ENCODE measurements at regions not wholly inside any gene's neighbourhood (a gene's known extent, or its start where the extent isn't known, plus 50 kb on each side); places are given as distances from the start of the nearest gene placed in this dataset.

DNA sequence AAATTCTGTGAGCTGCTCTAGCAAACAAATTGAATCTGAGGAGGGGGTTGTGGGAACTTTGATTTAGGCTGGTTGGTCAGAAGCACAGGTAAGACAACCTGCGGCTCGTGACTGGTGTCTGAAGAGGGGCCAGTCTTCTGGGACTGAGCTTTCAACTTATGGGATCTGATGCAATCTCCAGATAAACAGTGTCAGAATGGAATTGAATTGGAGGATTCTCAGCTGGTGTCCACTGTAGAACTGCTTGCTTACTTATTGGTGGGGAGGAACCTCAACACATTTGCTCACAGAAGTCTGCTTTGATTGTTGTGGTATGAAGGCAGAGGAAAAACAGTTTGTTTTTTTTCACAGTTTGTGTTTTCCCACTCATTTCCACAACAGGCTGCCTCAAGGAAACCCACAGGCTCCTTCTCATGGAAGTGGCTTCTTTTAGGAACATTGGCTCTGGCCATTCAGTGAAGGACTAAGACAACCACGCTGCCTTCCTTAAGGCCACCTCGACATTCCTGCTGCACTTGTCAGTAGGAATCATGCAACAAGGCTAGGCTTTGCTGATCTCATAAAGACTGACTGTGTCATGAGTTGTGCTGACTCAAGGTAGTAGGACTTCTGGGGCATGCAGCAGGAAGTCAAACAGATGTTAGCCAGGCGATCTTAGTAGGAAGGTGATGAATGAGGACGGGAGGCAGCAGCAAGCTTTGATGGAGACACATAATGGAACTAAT is 104.7 kb downstream of the TSN start:
- no peak for DNase-seq

DNA sequence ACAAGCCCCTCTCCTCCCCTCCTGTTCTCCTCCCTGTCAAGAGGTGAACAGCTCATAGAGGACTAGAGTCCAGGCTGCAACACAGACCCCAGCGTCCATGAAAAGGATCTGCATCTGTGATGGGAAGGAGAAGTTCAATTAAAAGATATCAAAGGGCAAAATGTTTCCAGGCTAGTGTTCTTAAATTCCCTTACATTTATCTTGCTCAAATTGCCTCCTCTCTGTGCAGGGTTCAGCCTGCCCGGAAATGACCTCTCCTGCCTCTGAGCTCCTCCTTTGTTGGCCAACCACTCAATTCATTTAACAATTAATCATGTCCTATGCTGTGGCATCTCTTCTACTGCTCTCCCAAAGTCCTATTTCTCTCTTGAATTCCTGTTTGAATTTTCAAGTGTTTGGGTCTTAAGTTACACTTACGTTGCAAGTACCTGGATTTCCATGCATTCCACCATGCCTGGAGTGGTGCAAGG is 105.3 kb downstream of the TSN start:
- no peak for DNase-seq

DNA sequence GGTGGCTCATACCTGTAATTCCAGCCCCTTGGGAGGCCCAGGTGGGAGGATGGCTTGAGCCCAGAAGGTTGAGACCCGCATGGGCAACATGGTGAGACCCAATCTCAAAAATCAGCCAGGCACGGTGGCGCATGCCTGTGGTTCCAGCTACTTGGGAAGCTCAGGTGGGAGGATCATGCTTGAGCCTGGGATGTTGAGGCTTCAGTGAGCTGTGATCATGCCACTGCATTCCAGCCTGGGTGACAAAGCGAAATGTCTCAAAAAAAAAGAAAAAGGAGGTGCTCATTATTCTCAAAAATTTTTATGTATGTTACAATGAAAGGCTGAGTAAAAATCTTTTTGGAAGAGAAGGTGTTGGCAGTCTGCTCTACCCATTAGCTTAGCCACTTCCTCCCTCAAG is 106.8 kb downstream of the TSN start:
- no peak for DNase-seq

DNA sequence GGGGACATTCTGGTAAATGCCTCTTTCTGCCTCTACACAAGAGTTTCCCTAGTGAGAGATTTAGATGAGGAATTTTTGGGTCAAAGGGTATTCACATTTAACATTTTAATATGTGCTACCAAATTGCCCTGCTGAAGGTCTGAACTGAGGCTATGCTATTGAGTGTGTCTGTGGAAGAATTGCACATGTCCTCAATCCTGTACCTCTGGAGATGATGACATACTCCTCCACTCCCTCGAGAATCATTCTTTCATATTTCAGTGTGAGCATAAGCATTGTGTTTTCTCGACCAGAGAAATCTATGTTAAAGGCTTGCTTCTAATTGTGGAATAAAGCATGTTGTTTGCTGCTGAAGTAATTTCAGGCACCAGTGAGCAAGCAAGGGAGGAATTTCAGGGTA is 110.5 kb downstream of the TSN start:
- DNase-seq, result no peak

DNA sequence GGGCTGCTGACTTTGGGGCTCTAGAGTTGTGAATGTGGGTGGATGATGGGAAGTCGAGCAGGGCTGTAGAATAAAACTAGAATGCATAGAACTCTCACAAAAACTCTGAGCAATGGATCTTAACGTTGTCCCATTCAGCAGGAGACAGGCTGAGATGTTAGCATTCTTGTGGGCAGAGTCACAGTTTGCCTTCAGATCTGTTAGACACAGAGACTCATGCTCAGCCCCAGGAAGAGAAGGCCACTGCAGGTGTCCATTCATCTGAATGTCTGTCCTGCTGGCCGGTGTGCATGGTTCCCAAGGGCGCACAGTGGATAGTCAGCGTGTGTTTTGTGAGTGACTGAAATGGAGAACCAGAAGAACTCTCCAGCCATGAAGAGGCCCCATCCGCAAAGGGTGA is 111.3 kb downstream of the TSN start:
- no peak for DNase-seq

DNA sequence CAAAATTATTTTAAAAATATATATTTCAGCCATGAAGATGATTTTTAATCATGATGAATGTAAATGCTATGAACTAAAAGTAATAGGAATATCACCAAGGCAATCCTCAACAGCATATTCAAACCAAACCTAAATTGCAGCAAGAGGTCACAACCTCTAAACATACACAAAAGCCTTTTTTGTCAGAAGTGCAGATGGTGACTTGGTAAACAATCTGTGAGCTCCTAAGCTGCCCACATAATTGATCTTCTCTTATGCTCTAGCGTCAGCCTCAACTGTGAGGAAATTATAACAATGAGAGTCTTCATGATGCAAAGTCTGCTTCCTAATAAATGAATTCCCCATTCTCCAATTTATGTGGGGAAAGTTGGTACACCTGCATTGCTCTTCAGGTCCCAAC is 113.2 kb downstream of the TSN start:
- no peak for DNase-seq

DNA sequence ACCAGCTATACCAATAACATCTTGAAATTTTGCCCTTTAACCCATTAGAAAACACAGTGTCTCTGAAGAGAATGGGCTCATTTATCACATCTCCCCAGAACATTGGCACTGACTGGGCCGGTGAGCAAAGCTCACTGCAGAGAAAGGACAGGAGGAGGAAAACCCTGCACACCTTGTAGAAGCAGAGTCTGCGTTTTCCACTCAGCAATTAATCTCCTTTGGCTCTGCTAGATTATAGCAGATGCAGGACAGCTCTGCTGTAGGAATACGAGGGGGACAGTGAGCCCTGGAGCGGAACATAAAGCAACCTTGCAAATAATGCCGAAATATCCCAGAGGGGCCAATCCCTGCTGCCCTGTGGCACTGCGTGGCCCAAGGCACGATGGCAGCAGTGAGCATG is 113.9 kb downstream of the TSN start:
- DNase-seq, result no peak

DNA sequence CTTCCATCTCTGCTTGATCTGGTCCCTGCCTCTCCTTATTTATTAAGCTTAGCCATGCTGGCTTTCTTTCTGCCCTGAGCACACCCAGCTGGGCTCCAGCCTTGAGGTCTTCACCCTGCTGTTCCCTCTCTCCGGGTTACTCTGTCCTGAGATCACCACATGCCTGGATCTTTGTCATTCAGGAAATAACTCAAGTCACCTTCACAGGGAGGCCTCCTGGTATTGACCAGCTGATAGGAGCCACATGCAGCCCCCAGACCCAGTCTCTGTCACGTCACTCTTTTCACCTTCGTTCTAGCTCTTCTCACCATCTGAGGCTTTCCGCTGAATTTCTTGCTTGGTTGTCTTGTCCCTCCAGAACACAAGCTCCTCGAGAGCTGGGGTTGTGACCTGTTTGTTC is 114.4 kb downstream of the TSN start:
- no peak for DNase-seq

DNA sequence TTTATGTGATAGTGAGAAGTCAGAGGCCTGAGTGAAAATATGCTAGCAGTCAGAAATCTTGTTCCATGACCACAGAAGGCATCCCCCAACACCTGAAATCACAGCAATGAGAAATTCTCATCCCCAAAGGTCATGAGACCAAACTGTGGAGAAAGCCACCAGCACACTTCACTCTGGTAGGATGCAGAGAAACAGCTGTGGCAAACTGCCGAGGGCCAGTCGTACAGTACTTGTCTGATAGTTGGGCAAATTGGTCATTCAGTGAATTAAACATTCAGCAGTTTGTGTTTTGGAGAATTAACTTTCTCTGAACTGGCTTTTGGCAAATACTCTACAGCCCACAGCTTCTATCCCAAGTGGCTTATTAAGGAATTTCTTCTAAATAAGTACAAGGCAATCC is 117.2 kb downstream of the TSN start:
- no peak for DNase-seq

DNA sequence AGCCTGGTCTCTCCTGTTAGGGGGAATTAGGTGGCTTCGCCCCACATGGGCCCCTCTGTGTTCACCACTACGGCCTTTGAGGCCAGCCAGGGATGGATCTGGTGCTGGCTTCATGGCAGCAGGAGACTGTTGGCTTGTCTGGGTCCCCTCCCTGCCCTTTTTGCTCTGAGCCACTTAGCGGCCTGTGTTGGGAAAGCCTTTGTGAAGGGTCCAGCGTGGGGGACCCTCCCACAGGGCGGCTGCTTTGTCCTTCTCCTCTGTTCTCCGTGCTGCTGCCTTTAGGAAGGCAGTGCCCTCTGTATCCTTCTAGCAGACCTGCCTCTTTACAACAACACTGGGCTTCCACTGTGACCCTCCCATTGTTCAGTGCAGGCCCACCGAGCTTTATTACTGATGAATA is 118.4 kb downstream of the TSN start:
- no peak for DNase-seq

DNA sequence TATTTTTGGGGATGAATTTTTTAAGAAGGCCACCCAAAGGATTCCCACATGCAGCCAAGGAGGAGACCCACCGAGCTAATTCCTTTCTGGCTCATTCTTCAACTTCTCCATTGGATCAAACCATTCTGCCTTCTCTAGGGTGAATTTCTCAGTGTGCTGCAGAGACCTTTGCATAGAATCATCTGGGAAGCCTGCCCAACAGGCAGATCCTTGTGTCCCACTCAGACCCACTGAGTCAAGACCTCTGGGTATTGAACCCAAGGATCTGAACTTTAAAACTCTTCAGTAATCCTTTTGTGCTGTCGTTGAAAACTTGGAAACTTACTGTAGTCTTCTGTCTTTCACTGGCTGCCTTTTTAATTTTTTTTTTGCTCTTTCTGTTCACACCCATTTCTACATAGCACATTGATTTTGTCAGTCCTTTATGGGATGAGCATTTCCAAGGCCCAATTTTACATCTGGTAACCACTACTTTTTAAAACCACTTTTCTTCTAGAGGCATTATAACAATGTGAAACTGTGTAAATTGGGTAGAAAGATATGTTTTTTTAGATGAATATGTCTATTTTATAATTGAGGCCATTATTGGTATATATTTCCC is 120.2 kb downstream of the TSN start:
- no peak for DNase-seq

DNA sequence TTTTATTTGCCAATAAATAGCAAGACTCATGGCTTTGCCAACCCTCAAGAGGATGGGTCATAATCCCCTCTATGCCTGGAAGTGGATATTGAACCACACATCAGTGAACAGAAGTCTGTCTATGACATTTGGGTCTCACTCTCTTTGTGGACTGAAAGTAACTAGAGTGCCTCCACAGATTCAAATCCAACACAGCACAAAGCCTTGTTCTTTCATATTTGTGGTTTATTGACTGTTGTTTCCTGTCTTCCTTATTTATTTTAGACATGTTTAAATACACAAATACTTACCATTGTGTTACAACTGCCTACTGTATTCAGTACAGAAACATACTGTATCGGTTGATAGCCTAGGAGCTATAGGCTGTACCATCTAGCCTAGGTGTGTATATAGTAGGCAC is 121.9 kb downstream of the TSN start:
- DNase-seq, result no peak

DNA sequence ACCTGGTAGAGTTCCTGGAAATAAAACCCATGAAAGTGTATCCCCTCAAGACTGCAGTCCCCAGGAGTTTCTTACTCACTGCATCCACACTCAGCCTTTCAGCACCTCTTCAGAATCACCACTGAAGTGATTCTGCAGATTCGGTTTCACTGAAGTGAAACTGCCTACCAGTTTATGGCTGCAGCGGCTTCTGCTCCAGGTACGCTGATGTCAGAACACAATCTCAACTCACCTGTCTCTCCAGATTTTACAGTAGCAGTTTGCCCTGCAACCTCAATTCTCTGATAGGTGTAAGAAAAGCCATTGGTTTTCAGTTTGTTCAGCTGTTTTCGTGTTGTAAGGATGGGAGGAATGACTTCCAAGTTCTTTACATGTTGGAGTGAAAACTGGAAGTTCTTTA is 124.8 kb downstream of the TSN start:
- DNase-seq, result no peak

DNA sequence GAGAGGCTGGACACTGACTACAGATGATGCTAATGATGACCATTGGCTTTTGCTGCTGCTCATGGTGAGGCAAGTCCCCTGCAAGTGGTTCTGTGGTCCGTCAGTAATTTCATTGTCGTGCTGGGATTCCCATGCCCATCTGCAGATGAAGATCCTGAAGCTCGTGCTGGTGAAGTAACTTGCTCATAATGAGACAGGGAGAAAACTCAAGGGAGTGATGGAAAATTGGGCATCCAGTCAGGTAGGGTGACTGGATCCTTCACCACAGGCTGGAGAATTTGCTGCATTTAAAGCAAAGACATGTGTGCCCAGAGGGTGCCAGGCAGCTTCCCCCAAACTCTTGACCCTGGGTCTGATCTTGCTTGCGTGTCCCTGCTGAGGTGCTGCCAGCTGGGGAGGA is 125.6 kb downstream of the TSN start:
- DNase-seq, result no peak

DNA sequence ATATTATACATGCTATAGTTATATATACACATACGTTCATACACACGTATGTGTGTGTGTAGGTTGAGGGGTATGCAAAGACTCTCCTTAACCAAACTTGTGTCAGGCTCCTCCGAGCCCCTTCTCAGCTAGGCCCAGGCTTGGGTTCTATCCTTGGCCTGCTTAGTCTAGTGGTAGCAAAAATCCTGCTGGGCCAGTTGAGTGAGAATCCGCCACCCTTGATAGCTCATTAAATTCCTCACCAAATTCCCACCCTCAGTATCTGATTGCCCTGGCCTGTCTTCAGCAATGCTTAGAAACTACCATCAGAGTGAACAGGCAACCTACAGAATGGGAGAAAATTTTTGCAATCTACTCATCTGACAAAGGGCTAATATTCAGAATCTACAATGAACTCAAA is 126.5 kb downstream of the TSN start:
- DNase-seq, result no peak

DNA sequence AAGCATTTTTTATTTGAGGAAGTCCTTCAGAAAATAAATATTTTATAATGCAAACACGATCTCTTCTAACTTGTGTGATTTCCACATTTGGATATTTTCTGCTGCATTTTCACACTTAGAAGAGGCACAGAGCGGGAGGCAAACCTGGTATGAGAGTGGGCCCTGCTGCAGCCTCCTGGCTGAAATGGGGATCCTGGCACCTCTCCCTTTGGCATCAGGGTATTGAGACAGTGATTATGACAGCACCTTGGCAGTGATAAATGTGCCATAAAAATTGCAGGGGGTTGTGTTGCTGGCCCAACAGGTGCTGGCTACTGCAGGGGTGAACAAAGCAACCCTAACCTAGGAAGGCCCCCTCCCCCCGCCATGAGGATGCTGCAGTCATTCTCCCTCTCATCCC is 128.6 kb downstream of the TSN start:
- DNase-seq, result no peak

DNA sequence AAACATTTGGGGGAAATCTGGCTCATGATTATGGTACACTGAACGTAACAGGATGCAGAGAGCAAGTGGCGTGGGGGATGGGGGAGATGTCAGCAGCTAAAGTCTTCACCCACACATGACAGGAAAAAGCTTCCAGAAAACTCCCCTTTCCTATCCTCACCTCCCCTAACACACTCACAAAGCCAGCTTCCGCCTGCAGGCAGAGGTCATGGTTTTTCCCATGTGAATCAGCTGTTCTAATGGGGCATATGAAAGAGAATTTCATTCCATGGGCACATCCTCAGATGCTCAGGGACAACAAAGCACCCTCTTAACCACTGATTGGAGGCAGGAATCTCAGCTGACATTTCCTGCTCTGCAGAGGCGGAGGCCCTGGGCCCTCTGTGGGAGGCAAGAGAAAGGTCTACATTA is 129.1 kb downstream of the TSN start:
- no peak for DNase-seq

DNA sequence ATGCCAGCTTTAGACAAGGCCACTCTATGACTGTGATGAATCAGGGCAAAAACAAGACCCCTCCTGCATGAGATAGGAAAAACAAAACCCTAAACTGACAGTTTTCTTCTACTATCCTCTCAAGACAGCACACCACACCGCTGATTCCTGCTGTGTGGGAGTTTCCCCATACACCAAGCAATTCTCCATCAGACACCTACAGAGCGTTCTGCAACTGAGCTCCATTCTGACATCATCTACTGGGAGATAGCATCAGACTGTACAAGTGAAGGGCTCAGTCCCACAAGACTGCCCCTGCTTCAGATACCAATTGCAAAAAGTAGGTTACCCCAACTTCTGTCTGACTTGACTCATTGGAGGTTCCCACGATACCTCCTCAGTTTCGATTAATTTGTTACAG is 130.6 kb downstream of the TSN start:
- no peak for DNase-seq

DNA sequence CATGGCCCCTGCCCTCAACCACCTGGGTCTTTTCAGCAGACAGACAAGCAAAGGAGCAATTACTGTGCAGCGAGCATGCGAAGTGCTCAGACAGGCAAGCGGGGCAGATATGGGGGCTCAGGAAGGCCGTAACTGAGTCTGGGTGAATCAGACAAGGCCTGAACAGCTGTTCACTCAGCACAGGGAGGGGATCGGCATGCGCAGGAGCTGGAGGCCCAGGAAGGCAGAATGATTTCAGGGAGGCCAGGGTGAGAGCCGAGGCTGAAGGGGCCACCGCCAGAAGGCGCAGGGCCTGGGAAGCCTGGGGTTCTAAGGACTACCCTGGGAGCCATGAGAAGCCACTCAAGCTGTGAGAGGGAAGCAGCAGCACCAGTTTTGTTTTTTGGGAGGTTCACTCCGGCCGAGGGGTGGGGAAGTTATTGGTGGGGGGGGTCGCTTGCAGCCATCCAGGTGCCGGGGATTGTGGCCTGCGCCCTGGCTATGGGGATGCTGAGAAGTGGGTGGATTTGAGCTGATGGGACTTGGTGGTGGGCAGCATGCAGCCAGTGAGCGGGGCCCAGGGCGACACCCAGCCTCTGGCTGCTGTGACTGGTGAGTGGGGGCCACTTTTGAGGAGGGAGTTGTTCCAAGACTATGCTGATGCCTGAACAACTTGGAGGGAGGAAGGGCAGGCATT is 132.2 kb downstream of the TSN start:
- DNase-seq, result no peak

DNA sequence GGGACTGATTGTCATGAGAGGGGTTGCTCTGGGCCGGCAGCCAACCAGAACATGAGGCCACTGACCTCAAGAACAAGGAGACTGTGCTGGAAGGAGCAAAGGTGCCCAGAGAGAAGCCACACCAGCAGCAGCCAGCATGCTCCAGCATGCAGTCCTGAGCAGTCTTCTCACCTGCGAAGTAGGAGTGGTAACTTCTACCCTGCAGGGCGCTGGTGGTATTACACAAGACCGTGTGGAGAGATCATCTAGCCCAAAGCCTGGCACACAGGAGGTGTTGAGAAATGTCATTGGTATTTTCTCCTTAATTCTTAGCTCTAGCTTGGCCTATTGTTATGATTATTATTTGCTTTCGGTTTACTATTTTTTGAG is 132.7 kb downstream of the TSN start:
- peak in 4 of 51 donors; percentile 5 to 54 (median 24) for DNase-seq

DNA sequence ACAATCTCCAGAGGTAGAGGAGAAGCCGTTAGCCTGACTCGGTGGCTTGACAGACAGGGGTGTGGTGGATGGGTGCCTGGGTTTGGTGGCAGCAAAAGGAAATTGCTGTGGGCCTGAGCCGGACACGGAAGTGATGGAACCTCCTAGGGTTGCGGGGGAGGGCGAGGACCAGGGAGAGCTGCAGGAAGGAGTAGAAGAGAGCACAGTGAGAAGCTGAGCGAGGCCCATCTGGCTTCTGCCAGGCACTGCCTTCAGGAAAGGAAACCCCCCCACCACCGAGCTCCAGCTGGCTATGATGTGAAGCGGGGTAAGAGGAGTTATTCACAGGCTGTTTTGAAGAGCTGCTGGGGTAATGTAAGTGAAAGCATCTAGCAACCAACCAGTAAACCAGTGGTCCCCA is 134.6 kb downstream of the TSN start:
- DNase-seq, result no peak

DNA sequence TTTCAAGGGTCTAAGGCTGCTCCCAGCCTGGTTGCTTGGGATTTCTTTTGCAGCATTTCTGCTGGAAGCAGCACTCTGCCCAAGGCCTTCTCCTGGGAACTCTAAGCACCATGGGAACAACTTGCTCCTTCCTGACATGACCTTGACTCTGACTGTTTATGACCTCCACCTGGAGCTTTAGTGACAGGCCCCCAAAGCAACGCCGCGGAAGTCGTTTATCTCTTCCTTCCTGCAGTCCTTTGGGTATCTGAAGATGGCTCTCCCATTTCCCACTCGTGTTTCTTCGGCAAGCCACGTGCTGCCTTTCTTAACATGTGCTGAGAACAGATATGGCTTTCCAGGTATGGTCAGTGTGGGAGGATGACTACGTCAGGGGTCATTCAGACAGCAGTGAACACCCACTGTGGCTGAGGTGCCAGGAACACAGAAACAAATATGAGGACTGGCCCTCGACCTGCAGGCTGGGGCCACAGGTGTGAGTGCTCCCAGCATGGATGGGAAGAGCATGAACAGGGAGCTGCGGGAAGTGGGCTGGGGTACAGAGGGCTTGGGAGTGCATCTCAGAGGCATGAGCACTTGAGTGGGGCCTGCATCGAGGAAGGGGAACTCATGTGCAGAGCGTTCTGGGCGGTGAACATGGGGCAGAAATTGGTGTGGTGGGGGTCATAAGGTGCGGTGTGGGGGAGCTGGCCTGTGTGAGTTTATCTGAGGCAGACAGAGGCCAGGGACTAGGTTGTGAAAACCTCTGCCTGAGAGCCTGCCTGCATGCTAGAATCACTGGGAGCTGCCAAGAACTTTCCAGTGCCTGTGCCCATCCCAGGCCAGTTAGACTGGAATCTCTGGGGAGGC is 140.5 kb downstream of the TSN start:
- no peak for DNase-seq
